Islet precursor cell (in vitro differentiated cells): ENCODE measurements at regions not wholly inside any gene's neighbourhood (a gene's known extent, or its start where the extent isn't known, plus 50 kb on each side); places are given as distances from the start of the nearest gene placed in this dataset.

Source experiments
- DNase-seq: peaks from one replicate; pipeline ENCODE4 v3.0.0-alpha.2; 2018

DNA sequence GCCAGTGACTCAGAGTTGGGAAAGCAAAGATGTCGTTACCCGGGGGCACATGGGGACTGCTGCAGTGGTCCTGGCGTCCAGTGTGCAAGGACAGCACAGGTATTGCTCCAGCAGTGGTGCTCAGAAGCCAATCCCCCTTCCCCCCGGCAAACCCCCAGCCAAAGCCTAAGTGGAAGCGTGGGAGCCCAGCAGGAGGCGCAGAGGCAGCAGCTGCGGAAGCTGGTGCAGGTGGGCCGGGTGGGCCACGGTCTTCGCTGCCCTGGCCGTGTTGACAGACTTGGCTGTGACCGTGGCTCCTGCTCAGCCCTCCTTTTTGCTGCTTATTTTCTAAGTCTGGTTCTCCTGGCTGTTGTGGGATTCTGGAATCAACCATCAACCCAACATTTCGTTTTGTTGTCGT is 369.8 kb upstream of the ST6GAL2 start:
- DNase-seq = no peak

DNA sequence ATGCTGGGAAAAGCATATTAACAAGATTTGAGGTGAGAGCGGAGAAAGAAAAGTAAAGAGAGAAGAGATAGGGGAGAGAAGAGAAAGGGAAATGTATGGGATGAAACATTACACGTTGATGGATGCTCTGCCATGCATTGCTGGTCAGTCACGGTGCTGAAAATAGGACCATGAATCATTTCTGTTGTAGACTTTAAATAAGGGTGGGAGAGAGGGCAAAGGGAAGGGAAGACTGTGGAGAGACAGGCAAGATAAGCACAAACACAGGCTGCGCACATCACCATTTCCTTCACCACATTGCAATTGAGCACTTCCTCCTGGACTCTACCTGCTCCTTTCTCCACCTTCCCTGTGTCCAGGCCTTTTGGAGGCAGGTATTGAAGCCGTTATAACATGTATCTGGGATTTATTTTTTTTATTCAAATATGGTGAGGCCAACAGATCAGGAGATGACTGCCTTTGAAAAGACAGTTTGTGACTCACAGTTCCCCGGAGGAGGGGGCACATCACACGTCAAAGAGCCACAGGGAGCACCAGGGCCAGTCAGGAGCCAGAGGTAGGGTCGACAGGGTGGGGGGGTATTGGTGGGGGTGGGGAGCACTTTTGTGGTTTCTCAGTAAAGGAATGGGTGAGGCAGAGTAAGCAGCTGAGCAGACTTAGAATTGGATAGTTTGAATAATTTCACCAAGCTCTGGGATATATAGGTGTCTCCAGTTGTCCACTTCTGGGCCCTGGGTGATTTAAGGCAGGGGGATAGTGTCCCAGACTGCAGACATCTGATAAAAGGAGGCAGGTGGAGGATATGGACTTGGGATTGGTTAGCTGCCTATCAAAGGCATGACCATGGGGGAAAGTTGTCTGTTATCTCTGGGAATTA is 372.8 kb upstream of the ST6GAL2 start:
- no peak for DNase-seq

DNA sequence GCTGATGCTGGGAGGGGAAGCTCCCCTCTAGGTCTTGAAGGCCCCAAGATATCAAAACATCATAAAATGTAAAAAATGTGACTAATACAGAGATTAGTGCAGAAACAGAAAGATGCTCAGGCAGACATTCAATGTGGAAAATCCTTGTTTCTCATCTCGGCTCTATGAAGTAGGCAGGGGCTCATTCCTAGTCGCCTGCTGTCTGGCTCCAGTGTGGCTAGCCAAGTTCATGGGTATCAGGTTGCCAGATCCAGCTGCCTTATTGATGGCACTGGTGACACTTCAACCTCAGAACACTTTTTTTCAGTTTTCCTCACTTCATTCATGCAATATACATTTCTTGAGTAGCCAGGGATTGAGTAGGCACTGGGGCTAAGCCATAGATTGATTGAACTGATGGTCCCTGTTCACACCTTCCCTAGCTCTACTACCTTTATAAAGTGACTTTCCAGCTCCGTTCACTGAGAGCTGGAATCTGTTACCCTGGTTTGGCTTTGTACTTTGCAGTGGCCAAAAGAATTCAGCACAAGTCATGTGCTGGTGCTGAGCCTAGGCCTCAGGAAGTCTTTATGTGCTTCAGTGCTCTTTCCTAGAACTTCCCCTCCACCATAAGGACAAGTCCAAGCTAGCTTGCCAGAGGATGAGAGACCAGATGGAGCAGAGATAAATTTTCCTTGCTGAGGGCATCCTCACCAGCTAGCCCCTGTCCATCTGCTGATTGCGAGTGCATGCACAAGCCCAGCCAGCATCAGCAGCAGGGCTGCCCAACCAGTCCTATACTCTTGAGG is 373.6 kb upstream of the ST6GAL2 start:
- DNase-seq = no peak

DNA sequence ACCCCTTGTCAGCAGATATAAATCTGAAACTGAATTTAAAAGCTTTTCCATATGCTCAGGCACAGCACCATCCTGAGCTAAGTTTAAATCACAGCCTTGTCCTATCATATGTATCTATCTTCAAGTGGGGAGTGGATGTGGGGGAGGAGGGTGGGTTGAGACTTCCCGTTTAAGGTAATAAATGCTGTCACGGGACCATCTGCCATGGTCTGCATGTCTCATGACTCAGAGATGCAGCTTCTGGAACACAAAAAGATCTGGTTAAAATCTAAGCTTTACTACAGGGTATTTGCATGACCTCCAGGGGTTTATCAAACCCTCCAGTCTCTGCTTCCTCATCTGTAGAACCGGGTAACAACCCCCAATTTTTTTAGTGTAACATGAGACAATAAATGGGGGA is 377.7 kb upstream of the ST6GAL2 start:
- no peak for DNase-seq

DNA sequence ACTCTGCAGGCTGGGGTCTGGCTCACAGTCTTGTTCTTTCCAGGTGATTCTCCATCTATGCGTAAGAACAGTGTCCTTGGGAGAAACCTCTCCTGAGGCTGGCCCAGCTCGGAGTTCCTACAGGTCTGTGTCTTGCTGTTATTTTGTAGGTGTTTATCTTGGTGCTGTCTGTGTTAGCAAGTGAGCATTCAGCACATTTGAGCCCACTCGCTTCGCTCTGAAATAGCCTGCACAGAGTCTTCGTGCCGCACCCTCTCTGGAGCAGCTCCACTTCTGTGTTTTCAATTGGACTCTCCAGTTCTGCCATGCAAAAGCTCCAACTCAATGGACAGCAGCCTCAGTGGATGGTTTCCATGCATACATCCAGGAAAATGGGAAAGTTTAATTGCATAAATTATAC is 378.2 kb upstream of the ST6GAL2 start:
- DNase-seq = no peak

DNA sequence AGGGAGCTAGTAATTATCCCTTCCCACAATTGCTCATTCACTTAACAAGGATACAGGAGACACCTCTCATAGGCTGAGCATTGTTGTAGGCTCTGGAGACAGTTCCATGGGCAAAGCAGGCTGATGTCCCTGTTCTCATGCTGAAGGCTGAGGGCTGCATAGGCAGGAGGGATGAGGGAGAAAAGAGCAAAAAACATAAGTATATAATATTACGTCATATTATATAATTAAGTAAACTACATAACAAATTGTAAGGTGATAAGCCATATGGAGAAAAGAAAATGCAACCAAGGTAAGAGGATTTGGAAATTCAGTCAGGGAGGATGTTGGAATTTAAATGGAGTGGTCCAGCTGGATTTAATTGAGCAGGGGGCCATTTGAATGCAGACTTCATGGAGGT is 380.6 kb upstream of the ST6GAL2 start:
- no peak for DNase-seq

DNA sequence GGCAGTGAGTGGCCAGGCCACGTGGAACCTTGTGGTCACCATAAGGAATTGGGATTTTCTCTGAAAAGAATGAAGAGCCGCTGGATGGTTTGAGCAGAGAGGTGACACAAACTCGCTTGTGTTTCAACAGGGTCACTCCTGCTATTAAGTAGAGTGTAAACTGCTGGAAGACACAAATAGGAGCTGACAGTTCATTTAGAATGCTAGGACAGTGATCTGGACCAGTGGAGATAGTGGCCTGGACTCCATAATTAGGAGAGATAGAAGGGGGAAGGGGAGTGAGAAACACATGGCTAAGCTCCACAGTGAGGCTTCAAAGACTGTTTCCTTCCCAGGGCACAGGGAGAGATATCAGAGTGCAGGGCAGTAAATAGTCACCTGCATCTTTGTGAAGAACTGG is 381.1 kb upstream of the ST6GAL2 start:
- DNase-seq = no peak

DNA sequence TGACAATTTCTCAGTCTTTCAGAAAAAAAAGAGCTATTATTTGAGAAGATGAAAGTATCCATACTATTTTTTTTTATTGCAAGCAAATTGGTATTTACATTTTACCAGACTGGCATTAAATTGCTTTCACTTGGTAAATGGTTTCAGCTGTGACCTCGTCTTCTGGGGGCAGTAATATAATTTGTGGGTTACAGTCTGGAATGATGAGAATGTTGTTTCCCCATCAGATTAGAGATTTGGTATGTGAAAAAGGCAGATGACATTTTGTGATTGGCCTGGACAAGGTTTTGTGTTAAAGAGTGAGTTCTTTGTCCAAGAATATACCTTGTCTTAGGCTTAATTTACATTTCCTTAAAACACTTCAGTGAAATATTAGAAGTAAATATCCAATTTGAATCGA is 390.1 kb upstream of the ST6GAL2 start:
- DNase-seq = no peak

DNA sequence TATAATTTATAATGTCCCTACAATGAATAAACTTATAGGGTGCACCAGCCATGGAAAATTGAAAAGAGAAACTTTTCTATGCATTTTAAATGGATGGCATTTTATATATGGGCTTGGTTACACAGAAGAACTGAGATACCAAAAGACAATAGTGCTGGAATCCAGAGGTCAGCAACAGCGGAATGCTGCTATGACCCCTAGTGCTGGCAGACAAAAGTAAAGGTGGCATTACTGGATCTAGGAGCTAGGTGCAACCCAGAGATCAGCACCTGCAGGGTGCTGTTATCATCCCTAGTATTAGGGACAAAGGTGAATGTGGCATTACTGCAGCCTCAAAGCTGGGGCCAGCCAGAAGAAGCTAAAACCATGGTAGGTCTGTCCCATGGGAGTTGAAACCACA is 392.7 kb upstream of the ST6GAL2 start:
- no peak for DNase-seq

DNA sequence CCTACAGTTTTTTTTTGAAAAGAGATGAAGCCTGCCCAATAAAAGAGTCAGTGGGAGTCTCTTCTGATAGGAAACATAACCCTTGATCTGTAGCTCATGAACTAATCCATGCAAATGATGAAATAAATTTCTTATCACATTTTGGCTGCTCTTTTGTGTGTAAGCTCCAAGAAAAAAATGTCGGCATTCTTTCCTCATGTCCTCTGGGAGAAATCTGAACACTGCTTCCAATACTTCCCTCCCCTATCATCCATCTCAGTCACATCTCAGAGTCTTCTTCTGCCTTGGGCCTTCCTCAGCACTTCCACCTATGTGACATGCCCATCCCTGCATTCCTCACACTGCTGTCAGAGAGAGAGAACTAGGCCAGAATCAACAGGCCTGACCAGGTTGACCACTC is 395.7 kb upstream of the ST6GAL2 start:
- no peak for DNase-seq

DNA sequence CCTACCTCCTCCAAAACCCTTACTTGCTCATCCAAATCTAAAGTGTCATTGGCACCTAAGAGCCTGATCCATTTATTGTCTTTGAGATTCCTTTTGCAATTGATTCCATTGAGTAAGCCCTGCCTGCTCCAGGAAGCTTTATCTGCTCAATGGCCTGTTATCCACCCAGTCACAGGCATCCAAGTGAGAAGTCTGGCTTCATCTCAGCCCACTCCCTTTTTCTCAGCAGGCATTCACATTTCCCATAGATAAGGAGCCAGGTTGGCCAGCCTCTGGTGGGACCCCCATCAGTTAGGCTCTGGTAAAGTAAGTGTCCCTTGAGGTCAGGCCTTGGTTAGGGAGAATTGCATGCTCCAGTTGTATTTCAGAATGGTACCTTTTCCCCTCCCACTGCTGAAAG is 396.2 kb upstream of the ST6GAL2 start:
- no peak for DNase-seq

DNA sequence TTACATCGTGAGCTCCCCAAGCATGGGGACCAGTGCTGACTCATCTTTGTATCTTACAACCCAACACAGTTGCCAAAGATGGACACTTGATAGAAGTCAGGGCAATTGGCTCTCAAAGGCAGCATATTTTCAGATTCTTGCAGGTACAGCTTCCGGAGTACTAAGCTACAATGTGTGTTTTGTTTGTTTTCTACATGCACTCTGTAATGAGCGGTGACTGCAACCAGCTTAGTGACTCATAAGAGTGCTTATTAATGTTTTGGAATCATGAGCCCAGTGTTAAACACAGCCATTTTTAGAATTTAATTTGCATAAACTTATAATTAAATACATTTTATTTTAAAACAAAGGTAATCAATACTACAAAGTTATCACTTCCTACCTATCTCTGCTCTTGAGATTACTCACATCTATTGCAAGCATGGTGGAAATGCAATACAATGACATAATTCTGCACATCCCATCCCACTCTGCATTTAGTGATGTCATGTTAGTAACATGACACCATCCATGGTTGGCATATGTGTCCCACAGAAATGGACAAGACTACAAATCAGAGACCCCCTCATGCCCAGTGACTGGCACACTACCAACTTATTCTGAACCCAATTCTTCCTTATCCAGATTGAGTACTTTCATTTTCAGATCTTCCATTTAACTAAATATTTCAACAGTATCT is 399.8 kb upstream of the ST6GAL2 start:
- no peak for DNase-seq

DNA sequence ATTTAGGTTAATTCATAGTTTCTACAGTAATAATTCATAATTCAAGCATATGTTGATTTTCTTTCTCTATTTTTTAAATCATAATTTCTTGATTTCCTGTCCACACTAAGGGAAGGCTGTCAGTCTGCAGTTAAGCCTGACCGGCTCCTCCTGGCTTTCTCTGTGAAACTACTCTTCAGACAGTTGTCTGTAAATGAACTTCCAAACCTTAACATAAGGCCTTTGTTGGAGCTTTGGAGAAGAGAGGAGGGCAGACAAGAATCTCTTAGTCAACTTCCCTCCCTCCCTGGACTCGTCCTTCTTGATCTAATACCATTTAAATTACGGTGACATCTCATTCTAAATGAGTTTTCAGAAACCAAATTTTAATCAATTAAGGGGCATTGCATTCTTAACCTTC is 404.1 kb upstream of the ST6GAL2 start:
- no peak for DNase-seq

DNA sequence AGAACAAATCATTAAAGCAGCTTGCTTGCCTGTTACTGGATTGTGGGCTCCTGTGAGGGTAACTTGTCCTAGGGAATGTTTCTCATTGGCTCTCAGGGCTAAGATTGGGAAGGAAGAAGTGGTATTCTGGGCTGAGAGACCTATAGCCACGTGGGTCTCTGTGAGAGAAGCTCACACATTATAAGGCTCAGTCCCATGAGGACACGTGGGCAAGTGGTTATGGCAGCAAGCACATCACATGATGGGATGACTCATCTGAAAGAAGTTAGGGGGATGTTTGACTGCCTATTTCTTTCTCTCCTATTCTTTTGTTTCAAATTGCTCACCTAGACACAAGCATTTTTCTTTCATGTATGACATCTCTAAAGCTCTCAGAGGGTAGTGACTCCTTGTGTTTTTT is 418.0 kb upstream of the ST6GAL2 start:
- DNase-seq = no peak

DNA sequence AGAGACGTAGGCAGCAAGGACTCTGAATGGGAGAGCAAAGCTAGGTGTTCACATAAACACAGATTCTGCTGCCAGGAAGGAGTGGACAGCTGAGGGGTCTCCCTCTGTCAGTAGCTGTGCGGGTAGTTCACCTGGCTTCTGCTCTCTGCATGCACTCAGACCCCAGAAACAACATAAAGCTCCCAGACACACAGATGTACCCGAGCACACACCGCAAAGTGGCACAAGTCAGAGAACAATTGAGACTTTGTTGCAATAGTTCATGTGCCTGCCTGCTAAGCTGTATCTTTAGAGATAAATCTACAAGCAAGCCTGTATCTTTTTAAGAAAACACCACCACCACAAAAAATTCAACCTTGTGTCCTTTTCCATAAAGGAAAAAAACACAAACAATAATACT is 420.0 kb upstream of the ST6GAL2 start:
- DNase-seq = no peak

DNA sequence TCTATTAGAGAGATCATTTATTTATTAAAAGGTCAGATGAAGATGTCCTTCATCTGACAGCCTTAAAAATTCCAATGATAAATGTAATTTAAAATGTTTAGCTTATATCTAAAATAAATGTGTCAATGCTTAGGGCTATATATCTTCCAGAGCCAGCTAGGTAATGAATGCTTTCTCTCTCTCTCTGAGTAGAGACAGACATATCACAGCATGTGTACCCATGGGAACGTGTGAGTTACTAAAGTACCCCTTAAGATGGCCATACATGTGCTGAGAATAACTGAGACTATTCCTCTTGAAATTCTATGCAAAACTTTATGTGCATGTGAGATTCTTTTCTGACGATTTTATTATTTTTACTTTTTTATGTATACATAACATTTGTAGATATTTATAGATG is 420.9 kb upstream of the ST6GAL2 start:
- DNase-seq = no peak

DNA sequence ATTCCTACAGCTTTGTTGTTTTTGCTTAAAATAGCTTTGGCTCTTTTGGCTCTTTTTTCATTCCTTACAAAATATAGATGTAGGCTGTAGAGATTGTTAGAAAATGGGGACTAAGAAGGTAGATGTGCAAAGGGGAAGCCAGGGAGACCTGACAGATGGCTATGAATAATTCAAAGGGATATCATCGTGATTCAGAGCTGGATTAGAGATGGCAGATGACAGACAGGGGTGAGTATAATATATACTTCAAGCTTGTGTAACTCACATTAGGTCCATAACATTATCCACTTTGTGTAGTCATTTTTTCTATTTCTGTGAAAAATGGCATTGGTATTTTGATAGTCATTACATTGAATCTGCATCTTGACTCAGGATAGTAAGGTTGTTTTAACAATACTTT is 422.9 kb upstream of the ST6GAL2 start:
- no peak for DNase-seq

DNA sequence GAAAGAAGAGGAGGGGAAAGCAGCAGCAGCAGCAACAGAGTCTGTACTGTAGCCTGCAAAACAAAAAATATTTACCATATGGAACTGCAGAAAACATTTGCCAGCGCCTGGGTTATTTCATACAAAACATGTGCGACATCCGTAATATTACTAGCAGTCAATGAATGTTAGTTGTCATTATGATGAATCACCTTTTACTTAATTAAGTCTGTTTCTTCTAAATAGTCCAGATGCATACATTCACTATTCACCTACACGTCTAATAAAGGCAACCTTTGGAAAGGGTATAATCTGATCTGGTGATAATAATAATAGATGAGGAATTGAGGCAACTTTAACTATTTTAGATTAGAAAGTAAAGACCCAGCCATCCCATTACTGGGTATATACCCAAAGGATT is 426.3 kb upstream of the ST6GAL2 start:
- no peak for DNase-seq

DNA sequence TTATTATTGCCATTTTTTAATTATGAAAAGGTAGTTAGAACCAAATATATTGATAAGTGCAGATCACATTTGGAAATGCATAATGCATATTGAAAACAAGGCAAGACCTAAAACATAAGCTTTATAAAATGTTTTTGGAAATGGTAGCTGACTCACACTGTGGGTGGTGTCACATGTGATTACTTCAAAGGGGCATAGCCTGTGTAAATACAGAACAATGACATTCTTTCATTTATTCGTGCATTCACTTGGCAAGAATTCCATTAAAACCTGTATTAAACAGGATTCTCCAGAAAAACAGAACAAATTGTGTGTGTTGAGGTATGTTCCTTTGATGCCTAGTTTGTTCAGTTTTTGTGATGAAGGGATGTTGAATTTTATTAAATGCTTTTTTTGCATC is 427.3 kb upstream of the ST6GAL2 start:
- DNase-seq = no peak

DNA sequence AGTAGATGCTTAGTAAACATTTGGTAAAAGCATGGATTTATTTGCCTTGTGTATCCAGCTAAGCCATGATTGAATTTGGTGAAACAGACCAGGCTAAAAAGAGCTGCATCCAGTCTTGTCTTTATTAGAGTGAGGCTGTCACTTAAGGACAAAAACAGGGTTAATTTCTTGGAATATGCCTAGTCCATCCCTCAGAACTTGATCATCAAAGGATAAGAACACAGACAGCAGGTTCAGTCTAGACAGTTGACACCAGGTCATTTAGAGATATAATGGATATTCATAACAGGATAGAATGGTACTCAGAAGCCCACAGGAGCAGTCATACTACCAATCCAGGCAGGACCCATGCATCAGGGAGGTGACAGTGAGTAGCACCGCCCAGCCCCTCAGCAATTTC is 434.9 kb upstream of the ST6GAL2 start:
- no peak for DNase-seq

DNA sequence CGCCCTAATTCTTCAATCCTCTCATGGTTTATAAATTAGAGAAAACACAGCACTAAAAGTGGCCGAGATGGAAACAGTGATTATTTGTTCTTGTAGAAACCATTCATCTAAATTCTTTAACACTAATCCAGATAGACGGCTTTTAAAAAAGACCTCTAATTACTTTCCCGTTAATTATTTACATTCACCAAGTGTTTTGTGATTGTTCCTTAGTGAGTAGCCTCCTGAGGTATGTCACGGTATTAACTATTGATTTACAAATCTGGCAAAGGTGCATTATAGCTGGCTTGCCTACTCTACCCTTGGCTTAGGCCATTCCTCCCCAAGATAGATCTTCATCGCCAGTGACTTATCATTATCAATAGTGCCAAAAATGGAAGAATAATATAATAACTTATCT is 436.4 kb upstream of the ST6GAL2 start:
- DNase-seq = no peak

DNA sequence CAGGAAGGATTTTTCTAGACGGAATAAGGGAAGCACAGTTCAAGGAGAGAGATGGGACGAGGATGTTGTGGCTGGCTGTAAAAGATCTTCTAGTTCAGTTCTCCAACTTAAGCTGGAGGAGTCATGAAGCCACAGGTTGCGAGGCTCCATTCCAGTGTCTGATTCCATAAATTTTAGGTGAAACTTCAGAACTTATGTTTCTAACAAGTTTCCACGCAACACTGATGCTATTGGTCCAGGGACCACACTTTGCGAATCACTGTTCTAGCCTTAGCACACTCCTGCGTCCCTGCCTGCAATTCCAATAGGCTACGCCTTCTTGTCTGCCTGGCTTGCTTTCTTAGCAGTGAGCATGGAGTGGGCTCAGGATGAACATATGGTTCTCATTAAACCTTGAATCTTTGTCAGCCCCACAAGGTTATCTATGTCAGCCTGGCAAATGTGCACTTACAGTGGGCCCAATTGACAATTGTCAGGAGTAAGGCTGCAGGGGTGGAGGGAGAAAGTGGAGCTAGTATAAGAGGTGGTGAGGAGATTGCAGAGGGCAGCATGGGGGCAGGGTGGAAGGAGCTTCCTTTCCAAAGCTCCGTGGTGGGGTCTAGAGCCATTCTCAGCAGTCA is 438.1 kb upstream of the ST6GAL2 start:
- DNase-seq = no peak

DNA sequence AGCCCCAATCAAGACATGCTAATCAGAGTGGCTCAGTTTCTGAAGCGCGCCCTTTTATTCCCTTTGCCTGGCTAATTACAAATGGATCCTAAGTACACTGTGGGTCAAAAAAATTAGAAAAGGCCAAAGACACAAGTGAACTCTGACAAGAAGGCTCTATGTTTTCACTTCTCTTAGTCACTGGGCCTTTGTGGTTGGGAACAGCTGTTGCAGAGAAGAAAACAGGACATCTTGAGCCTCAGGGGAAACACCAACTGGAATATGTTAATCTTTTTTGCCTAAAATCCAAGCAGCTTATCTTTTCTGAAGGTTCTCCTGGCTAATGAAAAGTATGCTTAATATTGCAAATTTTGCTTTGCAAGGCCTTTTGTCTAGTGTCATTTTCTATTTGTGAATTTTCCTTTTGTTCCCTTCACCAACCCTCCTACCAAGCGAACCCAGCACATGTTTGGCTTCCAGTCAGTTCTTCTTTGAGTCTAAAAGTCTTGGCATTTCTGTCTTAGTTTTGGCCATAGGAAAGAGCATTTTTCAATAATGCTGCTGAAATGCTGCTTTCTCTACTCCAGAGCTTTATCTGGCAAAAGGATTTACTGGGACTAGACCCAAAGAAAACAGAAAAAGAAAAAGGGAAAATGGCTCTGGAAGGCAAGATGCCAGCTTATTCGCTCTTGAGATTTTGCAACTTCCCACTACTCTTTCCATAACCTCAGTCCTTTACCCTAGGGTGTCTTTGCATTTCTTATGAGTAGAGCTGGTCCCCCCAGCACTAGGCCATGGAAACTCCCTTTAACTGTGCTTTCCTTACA is 440.2 kb upstream of the ST6GAL2 start:
- no peak for DNase-seq
